Left ventricle myocardium superior (tissue), 1 donor: ENCODE measurements at regions not wholly inside any gene's neighbourhood (a gene's known extent, or its start where the extent isn't known, plus 50 kb on each side); places are given as distances from the start of the nearest gene placed in this dataset.

ENCODE experiments used
- ATAC-seq: fragments of 200-7000 bp; cut with Tn5 transposase; one replicate; pipeline ENCODE4 v1.9.1; 2020; ENCODE audit warnings: mild to moderate bottlenecking, moderate library complexity
- DNase-seq: peaks from one replicate; pipeline ENCODE4 v3.0.0-alpha.2; 2020
- intact Hi-C: fragments of 100-400 bp; cut with micrococcal nuclease; formaldehyde crosslinking; loops from one replicate; pipeline ENCODE4 v1.11.0; 2022
- donor health status: DM: no; HTN: yes; CAD: no; lungs with severe emphysema.

DNA sequence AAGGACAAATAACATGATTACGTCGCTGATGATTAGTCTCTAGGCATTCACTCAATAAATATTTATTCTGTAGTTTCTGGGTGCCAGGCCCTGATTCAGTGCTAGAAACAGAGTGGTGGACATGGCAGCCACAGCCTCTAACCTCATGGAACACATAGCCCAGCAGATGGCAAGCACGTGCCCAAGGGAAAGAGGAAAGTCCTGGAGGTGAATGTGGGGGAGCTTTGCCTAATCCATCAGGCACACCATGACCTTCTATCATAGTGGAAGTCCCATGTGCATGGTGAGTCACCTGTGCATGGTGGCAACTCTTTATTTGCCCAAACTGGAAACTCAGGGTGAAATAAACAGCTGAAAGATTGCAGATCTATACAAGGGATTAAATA, 143.0 kb upstream of the TNFAIP3 start:
- intact Hi-C loops = no loop called here
- DNase-seq (no peak), ATAC-seq (no peak)

DNA sequence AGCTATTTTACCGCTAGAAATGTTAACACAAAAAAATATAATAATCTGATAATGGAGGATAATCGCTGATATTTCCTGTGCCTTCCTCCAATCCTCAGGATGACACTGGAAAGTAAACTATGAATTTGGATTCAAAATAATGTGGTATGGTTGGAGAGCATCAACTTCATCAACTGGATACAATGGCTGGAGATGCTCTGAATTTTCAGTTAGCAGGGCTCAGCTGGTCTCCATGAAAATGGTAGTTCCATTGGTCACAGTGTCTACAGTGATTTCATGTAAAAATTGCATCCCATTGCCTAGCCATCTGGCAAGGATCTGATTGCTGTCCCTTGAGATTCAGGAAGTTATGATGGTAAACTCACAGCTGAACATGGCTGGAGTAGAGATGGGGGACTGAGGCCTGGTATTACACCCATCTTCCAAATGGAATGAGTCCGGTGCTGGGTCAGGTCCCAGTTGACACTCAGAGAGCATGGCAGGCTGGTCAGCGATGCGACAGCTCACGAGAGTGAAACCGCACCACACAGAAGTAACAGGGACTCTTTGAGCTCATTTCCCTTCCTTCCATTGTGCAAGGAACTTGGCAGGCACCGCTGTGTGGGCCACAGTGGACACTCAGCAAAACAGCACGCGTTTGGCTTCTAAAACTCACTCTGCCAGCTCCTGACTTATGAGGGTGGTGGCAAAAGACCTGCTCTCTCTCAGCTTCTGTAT, 142.4 kb upstream of the TNFAIP3 start:
- intact Hi-C loops = no loop called here
- ATAC-seq (peak; percentile 37), DNase-seq (peak; percentile 48)

GRCh38 chr6:137725949-137726348, 141.1 kb upstream of the TNFAIP3 start:
- no peak for ATAC-seq
- no peak for DNase-seq
- intact Hi-C loops = no loop called here

DNA sequence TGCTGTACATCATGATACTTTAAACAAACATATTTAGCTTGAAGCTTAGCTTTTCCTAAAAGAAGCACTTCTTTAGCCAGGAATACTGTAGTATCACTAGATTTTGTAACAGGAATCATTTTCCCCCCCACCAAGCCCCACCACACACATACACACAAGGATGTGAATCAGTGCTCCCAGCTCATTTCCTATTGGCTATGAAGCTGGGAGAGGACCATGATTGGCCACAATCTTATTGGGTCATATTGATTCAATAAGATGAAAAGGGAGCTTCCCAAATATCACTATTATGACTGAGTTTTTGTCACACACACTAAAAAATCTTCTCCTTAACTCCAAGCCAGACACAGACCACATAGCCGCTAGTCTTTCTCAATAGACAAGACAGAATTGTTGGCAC, 140.5 kb upstream of the TNFAIP3 start:
- no peak for DNase-seq
- intact Hi-C loops = no loop called here
- ATAC-seq = no peak

GRCh38 chr6:137727216-137727765, 139.8 kb upstream of the TNFAIP3 start:
- DNase-seq (no peak), ATAC-seq (no peak)
- intact Hi-C loops = no loop called here

DNA sequence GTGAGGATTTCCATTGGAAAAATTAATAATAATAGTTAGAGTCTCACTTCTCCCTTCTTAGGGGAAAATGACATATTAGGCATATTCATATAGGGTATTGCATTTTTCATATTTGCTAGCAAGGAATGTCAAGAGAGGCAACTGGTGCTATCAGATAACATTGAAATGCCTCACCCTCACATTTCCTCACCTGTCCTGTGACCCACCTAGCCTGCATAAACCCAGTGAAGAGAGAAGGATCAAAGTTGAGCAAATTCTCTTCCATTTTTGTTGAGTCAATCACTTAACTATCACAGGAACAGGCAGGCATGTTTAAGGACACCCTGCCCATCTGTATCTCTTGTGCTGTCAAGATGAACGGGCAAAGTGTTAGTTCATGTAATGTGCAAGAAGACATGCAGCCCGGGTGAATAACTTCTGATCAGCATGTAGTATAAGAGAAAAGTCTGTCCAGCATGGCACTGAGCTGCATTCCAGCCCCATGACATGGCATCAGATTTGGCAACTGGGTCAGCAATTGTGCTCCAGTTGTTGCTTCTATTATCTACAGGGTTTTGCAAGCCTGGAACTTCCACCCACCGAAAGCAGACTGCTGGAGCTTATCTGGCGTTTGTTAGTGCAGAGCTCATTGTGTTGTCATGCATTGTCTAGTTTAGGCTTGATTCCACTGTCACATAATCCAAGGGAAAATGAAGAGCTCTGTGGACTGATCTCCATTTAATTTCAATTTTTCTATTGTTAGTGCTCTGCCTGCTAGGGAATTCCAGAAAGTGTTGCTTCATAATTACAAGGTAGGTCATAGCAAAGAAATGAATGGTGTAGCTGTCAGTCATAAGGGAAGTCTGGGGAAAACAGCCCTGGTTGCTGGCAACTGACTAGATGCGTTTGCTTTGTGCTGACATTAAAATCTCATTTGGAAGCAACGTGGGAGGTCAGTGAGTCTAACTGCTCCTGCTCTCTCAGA, 138.4 kb upstream of the TNFAIP3 start:
- DNase-seq (no peak), ATAC-seq (peak; percentile 89)
- intact Hi-C loops = no loop called here

GRCh38 chr6:137729866-137730629, 137.0 kb upstream of the TNFAIP3 start:
- no peak for DNase-seq
- intact Hi-C loops = no loop called here
- no peak for ATAC-seq

- intact Hi-C loops = no loop called here
- DNase-seq = no peak
- no peak for ATAC-seq
Observed at GRCh38 chr6:137731600-137731959, 135.5 kb upstream of the TNFAIP3 start.

DNA sequence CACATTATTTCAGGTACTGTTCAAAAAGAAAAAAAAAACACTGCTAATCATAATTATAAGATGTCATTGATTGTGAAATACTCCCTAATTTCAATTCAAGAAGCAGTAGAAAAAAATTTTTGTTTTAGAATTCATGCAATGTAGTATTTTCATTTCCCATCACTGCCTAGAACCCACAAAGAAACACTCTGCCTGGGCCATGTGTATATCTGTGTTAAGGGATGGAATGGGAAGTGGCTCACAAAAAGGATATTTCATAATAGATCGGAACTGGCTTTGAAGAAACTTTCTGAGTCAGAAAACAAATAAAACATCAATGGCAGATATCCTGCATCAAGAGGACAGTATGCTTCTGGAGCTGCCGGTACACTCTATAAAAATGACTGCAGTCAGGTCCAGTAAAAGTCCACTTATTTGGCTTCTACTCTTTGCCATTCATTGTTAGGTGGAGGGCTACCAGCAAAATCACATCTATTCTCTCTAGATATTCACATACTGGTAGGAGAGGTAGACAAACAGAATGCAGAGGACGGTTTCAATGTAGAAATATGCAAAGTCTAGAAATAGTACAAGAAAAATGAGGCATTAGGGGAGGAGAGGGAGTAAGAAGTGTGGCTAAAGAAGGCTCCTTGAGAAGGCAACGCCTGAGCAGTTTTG, 135.0 kb upstream of the TNFAIP3 start:
- ATAC-seq (peak; percentile 42), DNase-seq (no peak)
- intact Hi-C loops = no loop called here

- DNase-seq (no peak), ATAC-seq (no peak)
- intact Hi-C loops = no loop called here
Observed at GRCh38 chr6:137733372-137733771, 133.7 kb upstream of the TNFAIP3 start.

DNA sequence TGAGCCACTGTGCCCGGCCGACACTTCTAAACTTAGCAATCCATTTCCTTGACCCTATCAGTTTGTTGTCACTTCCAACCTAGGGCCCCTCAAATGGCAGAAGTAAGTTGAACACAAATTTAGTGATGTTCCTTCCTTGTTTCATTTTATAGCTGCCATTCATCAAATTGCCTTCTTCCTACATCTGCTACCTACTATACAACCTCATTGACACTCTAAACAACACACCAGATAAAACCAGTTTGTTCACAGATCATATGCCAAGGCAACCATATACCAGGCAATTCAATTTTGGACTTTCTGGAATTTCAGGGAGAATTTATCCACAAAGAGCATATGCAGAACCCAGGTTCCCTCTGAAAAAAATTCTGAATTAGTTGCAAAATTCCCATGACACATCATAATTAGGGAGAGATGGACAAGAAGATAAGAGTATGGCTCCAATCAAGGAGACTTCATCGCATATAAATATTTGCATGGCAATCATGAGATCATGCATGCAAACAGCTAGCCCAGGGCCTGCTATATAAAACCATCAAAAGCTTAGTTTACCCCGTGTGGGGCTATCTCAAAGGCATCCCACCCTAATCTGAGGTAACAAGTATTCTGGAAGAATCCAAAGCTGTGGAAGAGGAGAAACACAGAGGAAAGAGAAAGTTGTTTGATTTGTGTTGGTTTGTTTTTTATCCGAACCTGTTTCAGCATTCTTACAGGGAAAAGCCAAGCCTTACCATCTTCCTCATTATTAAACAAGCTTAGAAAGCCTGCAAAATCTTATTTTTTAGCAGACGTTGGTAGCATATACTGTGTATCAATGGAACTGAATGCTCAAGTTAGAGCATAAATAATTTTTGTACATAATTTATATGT, 132.8 kb upstream of the TNFAIP3 start:
- DNase-seq (no peak), ATAC-seq (no peak)
- intact Hi-C loops = no loop called here

GRCh38 chr6:137734875-137735182, 132.2 kb upstream of the TNFAIP3 start:
- no peak for DNase-seq
- peak; percentile 61 for ATAC-seq
- intact Hi-C loops = no loop called here

DNA sequence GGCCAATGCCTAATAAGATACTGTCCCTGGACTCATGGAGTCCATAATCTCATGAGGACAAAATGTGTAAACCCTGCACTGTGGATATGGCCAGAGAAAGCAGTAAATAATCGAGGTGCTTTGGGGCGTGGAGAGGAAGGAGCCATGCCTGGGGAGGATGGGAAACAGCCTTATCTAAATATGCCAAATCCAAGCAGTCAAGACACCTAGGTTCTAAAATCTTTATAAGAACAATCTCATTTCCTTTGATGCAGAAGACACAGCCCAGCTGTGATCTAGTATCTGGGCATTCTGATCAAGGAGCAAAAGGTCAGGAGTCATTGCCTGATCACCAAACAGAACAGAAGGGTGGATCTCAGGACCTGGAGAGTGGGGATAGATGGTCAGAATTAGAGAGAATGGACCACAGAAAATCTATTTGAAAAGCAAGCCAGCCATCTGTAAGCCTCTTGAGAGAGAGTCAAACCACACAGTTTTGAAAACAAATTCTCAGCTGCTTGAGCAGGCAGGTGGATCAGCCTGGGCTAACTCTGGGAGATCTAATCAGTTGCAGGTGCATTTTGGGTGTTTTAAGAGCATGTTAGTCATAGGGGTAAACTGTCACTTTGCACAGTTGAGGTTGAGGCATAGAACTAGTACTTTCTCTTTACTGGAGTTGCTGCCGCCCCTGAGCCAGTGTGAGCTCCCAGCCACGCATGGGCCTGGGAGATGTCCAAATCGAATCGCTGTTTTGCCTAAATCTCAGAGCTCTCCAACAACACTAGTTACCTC, 130.8 kb upstream of the TNFAIP3 start:
- DNase-seq (no peak), ATAC-seq (no peak)
- intact Hi-C loops = no loop called here

DNA sequence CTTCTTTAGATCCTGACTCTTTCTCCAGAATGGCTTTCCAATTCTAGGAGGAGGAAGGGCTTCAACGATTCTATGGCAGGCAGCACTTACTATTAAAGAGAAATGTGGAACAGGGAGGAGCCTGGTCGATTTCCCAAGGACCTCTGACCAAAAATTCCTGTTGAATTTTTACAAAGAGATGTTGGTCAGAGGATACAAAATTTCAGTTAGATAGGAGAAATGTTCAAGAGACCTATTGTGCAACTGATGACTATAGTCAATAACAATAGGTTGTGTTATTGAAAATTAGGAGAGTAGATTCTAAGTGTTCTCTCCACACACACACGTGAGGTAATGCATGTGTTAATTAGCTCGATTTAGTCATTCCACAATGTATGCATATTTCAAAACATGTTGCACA, 130.1 kb upstream of the TNFAIP3 start:
- no peak for DNase-seq
- intact Hi-C loops = no loop called here
- ATAC-seq = no peak

DNA sequence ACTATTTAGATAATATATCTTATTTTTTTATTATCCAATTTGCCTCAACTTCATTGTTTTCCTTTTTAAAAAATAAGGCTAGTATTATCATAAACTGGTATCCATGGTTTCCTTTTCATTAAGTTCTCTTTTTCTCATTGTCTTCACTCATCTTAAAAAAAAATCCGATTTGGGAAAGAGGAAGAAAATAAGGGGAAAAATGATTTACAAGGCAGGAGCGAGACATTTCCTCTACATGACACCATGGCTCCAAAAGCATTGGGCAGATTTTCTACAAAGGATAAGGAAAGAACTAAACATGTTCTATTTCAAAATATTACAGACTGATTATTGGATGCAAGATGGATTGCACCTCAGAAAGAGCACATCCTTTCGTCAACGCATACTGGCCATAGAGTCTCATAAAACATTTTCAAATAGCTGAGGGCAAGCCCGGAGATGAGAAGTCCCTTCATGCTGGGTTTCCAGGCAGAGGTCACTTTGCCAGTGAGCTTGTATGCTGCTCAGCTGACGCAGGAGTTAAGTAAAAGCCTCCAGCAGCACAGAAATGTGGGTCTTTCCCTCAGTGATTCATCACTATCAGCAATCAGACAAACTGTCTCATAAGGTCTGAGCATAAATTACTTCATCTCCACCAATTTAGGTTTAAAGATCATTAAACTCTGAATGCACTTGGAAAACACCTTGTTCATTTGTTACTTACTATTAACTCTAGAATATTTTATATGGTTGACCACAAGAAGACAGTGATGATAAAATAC, 129.0 kb upstream of the TNFAIP3 start:
- intact Hi-C loops = no loop called here
- DNase-seq (no peak), ATAC-seq (no peak)

DNA sequence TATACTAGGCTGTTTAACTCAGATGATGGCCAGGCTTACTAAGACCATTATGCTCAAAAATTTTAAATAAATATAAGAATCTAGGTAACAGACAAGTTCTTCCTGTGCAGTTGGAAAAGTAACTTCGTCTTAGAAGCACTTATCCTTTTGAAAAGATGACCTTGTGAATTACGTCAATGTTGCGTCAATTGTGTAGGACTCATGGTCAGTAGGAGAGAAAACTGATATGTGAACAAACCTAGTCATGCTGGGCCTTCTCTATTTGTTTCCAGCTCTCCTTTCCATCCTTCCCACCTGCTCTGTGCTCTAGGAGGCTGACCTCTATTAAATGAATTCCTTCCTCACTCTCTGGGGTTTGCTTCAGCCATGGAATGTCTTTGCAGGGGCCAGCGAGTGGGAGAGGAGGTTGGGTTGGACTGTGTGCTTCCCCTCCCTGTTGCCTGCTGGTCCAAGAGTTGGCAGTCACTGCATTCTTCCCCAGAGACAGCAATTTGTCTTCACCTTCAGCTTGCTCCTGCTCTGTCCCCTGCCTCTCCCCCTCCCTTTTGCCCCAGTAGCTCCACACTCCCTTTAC, 128.0 kb upstream of the TNFAIP3 start:
- ATAC-seq (no peak), DNase-seq (no peak)
- intact Hi-C loops = no loop called here

GRCh38 chr6:137739544-137739943, 127.5 kb upstream of the TNFAIP3 start:
- ATAC-seq = no peak
- no peak for DNase-seq
- intact Hi-C loops = no loop called here
